Testis (tissue), 2 donors: ENCODE measurements at regions not wholly inside any gene's neighbourhood (a gene's known extent, or its start where the extent isn't known, plus 50 kb on each side); places are given as distances from the start of the nearest gene placed in this dataset.

ENCODE experiments used
- DNase-seq: peaks from one replicate; pipeline ENCODE4 v3.0.0-alpha.2; 2019
- H3K27ac ChIP-seq, 2 donors: fragments of 200-600 bp; sonication (generic); one replicate each; pipeline ENCODE4 v1.5.1; 2019
- H3K27me3 ChIP-seq: fragments of 200-600 bp; sonication (generic); one replicate; pipeline ENCODE4 v1.5.1; 2019
- H3K36me3 ChIP-seq: fragments of 200-600 bp; sonication (generic); one replicate; pipeline ENCODE4 v1.5.1; 2017; ENCODE audit warnings: low read depth; ENCODE audit errors: missing control alignments
- H3K4me1 ChIP-seq: fragments of 200-600 bp; sonication (generic); one replicate; pipeline ENCODE4 v1.5.1; 2019
- H3K4me3 ChIP-seq, 2 donors: fragments of 200-600 bp; sonication (generic); one replicate each; pipeline ENCODE4 v1.5.1; 2017 to 2019
- H3K9me3 ChIP-seq: fragments of 200-600 bp; sonication (generic); one replicate; pipeline ENCODE4 v1.5.1; 2017
- POLR2A ChIP-seq: fragments of 450-650 bp; IDR thresholded peaks from one replicate; pipeline ENCODE4 v1.6.1; 2017; ENCODE audit warnings: antibody characterized with exemption, mild to moderate bottlenecking, moderate library complexity
- whole genome bisulfite sequencing, 2 donors: methylation state at CpG; one replicate each; pipeline ENCODE4 v1.1.5; 2018; 5-methylcytosine and 5-hydroxymethylcytosine counted together
- intact Hi-C: fragments of 100-400 bp; cut with DNase I; formaldehyde crosslinking; loops from one replicate; pipeline ENCODE4 v1.15.1; 2023; ENCODE audit warnings: low total_unique reads
- TF ChIP-seq, protein P1 (sequence below), 3 experiments: fragments of 450-650 bp in 2 of 3; fragments of 200-600 bp in 1 of 3; sonication (generic) in 1 of 3; IDR thresholded peaks; one replicate each; pipeline ENCODE4 v1.5.1; 2016 to 2019; ENCODE audit warnings: antibody characterized with exemption in 3 of 3, mild to moderate bottlenecking in 2 of 3, moderate library complexity in 1 of 3

DNA sequence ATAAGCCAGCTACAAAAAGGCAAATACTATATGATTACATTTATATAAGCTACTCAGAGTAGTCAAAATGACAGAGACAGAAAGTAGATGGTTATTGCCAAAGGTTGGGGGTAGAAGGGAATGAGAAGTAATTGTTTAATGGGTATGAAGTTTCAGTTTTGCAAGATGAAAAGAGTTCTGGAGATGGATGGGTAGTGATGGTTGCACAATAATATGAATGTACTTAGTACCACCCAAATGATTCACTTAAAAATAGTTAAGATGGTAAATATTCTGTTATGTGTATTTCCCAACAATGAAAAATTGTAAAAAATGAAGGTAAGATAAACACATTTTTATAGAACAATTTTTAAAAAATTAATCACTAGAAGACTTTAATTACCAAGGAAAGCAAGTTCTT, 448.4 kb downstream of the ADCYAP1 start:
- H3K27ac ChIP-seq, result no peak overlapping the region
- H3K27me3 ChIP-seq, result no peaks in the 10 kb centered on the region
- H3K36me3 ChIP-seq, result no peaks in the 10 kb centered on the region
- H3K4me1 ChIP-seq, result no peaks in the 10 kb centered on the region
- no peak for DNase-seq
- no peak for TF ChIP-seq POLR2A
- TF ChIP-seq, protein P1, sequence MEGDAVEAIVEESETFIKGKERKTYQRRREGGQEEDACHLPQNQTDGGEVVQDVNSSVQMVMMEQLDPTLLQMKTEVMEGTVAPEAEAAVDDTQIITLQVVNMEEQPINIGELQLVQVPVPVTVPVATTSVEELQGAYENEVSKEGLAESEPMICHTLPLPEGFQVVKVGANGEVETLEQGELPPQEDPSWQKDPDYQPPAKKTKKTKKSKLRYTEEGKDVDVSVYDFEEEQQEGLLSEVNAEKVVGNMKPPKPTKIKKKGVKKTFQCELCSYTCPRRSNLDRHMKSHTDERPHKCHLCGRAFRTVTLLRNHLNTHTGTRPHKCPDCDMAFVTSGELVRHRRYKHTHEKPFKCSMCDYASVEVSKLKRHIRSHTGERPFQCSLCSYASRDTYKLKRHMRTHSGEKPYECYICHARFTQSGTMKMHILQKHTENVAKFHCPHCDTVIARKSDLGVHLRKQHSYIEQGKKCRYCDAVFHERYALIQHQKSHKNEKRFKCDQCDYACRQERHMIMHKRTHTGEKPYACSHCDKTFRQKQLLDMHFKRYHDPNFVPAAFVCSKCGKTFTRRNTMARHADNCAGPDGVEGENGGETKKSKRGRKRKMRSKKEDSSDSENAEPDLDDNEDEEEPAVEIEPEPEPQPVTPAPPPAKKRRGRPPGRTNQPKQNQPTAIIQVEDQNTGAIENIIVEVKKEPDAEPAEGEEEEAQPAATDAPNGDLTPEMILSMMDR (IDR thresholded peaks at IDR 0.05), result no peak
- H3K4me3 ChIP-seq, result no peak overlapping the region
- H3K9me3 ChIP-seq, result no peaks in the 10 kb centered on the region
- intact Hi-C loops, result no loop called here

DNA sequence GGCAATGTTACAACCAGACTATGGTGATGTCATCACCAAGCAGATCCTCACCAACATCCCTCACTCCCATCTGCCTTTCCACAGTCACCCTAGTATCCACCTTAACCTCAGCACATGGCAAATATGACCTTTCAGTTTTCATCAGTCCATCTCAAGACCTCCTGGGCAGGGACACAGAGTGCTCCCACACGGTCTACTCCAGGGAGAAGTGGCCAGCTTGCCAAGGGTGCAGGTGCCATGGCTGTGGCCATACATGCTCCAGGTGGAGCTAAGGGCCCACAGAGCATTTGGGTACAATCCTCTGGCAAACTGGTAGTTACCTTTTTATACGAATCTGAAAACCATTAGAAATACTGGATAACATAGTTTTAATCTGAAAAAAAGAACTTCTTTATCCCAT, 453.1 kb downstream of the ADCYAP1 start:
- no peaks in the 10 kb centered on the region for H3K4me1 ChIP-seq
- TF ChIP-seq, protein P1 (IDR thresholded peaks at IDR 0.05), result no peak
- no peak for TF ChIP-seq POLR2A
- DNase-seq, result no peak
- H3K9me3 ChIP-seq, result no peaks in the 10 kb centered on the region
- no peak overlapping the region for H3K27ac ChIP-seq
- H3K36me3 ChIP-seq, result no peaks in the 10 kb centered on the region
- intact Hi-C loops, result no loop called here
- H3K4me3 ChIP-seq, result no peak overlapping the region
- H3K27me3 ChIP-seq, result no peaks in the 10 kb centered on the region
- 76 to 85% methylated on average over 2 of the region's 2 CpGs for WGBS, 2 donors

DNA sequence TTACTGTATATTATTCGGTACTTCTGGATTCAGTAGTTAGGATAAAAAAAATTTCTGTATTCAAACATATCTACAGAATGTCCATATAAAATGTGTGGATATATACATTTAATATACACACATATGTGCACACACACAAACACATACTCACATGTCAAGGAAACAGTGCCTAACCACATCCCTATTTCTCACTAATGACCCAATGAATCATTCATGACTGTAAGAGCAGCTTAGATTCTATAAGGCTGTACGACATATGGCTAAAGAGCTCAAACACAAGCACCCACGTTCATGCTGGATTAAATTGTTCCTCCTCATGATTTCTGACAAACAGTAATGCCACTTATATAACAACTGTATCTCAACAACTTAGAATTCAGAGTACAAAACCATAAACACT, 457.3 kb downstream of the ADCYAP1 start:
- WGBS, 2 donors, result 66 to 78% methylated on average over 3 of the region's 3 CpGs
- Histone ChIP-seq H3K27me3 (no peaks in the 10 kb centered on the region), H3K4me3 (no peak overlapping the region), H3K4me1 (no peaks in the 10 kb centered on the region), H3K36me3 (no peaks in the 10 kb centered on the region), H3K9me3 (no peaks in the 10 kb centered on the region), H3K27ac (no peak overlapping the region)
- intact Hi-C loops, result no loop called here
- no peak for DNase-seq
- no peak for TF ChIP-seq POLR2A
- TF ChIP-seq, protein P1 (IDR thresholded peaks at IDR 0.05), result no peak

DNA sequence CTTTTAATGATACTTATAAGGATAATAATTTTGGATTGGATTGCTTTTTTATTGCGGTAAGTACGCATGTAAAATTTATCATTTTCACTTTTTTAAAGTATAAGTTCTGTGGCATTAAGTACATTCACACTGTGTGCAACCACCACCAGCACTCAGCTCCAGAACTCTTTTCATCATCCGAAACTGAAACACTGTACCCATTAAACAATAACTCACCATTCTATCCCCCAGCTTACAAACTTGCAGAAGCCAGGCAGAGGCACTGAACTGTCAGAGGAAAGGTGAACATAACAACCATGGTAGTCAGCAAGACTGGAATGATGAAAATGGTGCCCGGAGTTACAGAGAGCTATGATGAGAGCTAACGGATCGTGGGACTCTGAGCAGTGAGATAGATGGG, 465.9 kb downstream of the ADCYAP1 start:
- no peaks in the 10 kb centered on the region for H3K36me3 ChIP-seq
- WGBS, 2 donors, result 93 to 94% methylated on average over 6 of the region's 6 CpGs
- no peaks in the 10 kb centered on the region for H3K4me1 ChIP-seq
- H3K27ac ChIP-seq, result no peak overlapping the region
- no peak for DNase-seq
- H3K9me3 ChIP-seq, result no peaks in the 10 kb centered on the region
- no peak for TF ChIP-seq POLR2A
- TF ChIP-seq, protein P1 (IDR thresholded peaks at IDR 0.05), result no peak
- intact Hi-C loops, result no loop called here
- no peaks in the 10 kb centered on the region for H3K27me3 ChIP-seq
- no peak overlapping the region for H3K4me3 ChIP-seq

DNA sequence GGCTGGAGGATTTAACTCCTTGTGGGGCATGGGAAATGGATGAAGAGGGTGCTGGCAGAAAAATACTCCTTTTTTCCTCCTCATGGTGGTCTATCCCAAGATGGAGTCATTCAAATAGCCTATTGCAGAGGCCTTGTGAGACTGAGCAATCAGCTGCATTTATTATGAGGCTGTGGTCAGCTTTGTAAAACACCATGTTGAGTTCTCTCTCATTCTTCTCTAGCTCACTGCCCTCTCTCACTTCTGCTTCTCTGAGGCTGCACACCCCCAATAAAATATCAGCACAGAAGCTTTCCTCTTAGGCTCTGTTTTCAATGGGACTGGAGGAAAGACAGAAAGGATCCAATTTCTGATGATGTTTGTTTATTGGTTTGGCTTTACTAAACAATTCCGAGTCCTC, 467.1 kb downstream of the ADCYAP1 start:
- WGBS, 2 donors, result 81 to 95% methylated on average over 1 of the region's 1 CpG
- Histone ChIP-seq H3K36me3 (no peaks in the 10 kb centered on the region), H3K27me3 (no peaks in the 10 kb centered on the region), H3K27ac (no peak overlapping the region), H3K4me1 (no peaks in the 10 kb centered on the region), H3K9me3 (no peaks in the 10 kb centered on the region), H3K4me3 (no peak overlapping the region)
- intact Hi-C loops, result no loop called here
- DNase-seq, result no peak
- TF ChIP-seq POLR2A, result no peak
